Nephron progenitor cell (in vitro differentiated cells): ENCODE measurements at regions not wholly inside any gene's neighbourhood (a gene's known extent, or its start where the extent isn't known, plus 50 kb on each side); places are given as distances from the start of the nearest gene placed in this dataset.

Experiments used
- DNase-seq: peaks from one replicate; pipeline ENCODE4 v3.0.0; 2021
- H3K27ac Mint-ChIP-seq: 2 replicates; pipeline ENCODE4 v1.8.0; 2021; ENCODE audit warnings: mild to moderate bottlenecking, moderate library complexity, mixed read lengths
- H3K27me3 Mint-ChIP-seq: 2 replicates; pipeline ENCODE4 v1.8.0; 2021; ENCODE audit warnings: mild to moderate bottlenecking, low read depth, mixed read lengths; ENCODE audit not compliant: poor library complexity
- H3K36me3 Mint-ChIP-seq: 2 replicates; pipeline ENCODE4 v1.8.0; 2021; ENCODE audit warnings: low read depth, mixed read lengths
- H3K4me1 Mint-ChIP-seq: 2 replicates; pipeline ENCODE4 v1.8.0; 2021; ENCODE audit warnings: mixed read lengths
- H3K4me3 Mint-ChIP-seq: 2 replicates; pipeline ENCODE4 v1.8.0; 2021; ENCODE audit warnings: mild to moderate bottlenecking, moderate library complexity, mixed read lengths
- H3K9me3 Mint-ChIP-seq: 2 replicates; pipeline ENCODE4 v1.8.0; 2021; ENCODE audit warnings: mild to moderate bottlenecking, moderate library complexity, mixed read lengths
- TF ChIP-seq, protein P1 (sequence below): fragments of 200-600 bp; sonication (generic); IDR thresholded peaks from 2 replicates; pipeline ENCODE4 v1.5.0; 2021; ENCODE audit warnings: antibody characterized with exemption

DNA sequence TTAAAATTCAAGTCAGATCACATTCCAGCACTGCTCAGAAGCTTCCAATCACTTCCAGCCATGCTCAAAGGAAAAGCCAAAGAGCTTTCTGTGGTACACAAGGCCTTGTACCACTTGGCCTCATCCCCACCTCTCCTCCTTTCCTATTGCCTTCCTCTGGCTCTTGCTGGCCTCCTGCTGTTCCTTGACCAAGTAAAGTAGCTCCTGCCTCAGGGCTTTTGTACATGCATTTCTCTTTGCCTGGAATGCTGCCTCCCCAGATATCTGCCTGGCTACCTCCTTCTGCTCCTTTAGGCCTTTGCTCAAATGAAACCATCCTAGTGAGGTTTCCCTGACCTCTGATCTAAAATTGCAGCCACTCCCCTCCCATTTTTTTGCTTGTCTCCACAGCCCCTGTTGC is 51.2 kb upstream of the TCL1B start:
- no peak for DNase-seq
- Mint-ChIP-seq H3K36me3 (no peaks in the 10 kb centered on the region), H3K4me1 (no peaks in the 10 kb centered on the region), H3K27ac (no peak overlapping the region), H3K4me3 (no peak overlapping the region), H3K9me3 (peaks cover 6% of the 10 kb centered on the region), H3K27me3 (peaks cover 32% of the 10 kb centered on the region)
- TF ChIP-seq, protein P1, sequence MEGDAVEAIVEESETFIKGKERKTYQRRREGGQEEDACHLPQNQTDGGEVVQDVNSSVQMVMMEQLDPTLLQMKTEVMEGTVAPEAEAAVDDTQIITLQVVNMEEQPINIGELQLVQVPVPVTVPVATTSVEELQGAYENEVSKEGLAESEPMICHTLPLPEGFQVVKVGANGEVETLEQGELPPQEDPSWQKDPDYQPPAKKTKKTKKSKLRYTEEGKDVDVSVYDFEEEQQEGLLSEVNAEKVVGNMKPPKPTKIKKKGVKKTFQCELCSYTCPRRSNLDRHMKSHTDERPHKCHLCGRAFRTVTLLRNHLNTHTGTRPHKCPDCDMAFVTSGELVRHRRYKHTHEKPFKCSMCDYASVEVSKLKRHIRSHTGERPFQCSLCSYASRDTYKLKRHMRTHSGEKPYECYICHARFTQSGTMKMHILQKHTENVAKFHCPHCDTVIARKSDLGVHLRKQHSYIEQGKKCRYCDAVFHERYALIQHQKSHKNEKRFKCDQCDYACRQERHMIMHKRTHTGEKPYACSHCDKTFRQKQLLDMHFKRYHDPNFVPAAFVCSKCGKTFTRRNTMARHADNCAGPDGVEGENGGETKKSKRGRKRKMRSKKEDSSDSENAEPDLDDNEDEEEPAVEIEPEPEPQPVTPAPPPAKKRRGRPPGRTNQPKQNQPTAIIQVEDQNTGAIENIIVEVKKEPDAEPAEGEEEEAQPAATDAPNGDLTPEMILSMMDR = no peak
